GM21723 (cell line): ENCODE measurements at regions not wholly inside any gene's neighbourhood (a gene's known extent, or its start where the extent isn't known, plus 50 kb on each side); places are given as distances from the start of the nearest gene placed in this dataset.

Experiments
- ATAC-seq: cut with Tn5 transposase; IDR thresholded peaks from one replicate; pipeline ENCODE4 v1.9.1; 2021; ENCODE audit warnings: mild to moderate bottlenecking, moderate library complexity; ENCODE audit not compliant: unreplicated experiment

- no peak for ATAC-seq
Observed at GRCh38 chr1:218705911-218706893, 361.1 kb downstream of the TGFB2 start.

GRCh38 chr1:218711001-218711400 lies 365.9 kb downstream of the TGFB2 start:
- no peak for ATAC-seq

- no peak for ATAC-seq
Observed at GRCh38 chr1:218711884-218712674, 366.9 kb downstream of the TGFB2 start.

- no peak for ATAC-seq
Observed at GRCh38 chr1:218712677-218713076, 367.5 kb downstream of the TGFB2 start.

GRCh38 chr1:218715961-218716669 lies 371.0 kb downstream of the TGFB2 start:
- no peak for ATAC-seq

GRCh38 chr1:218717575-218717974 lies 372.4 kb downstream of the TGFB2 start:
- no peak for ATAC-seq

GRCh38 chr1:218718206-218718605 lies 373.1 kb downstream of the TGFB2 start:
- ATAC-seq = no peak

- no peak for ATAC-seq
Observed at GRCh38 chr1:218718977-218719376, 373.8 kb downstream of the TGFB2 start.

- no peak for ATAC-seq
Observed at GRCh38 chr1:218728898-218729565, 383.9 kb downstream of the TGFB2 start.

GRCh38 chr1:218735436-218736032 lies 390.4 kb downstream of the TGFB2 start:
- ATAC-seq = no peak

GRCh38 chr1:218739426-218739825 lies 394.3 kb downstream of the TGFB2 start:
- ATAC-seq = no peak

- no peak for ATAC-seq
Observed at GRCh38 chr1:218741852-218742251, 396.7 kb downstream of the TGFB2 start.

- no peak for ATAC-seq
Observed at GRCh38 chr1:218742467-218743262, 397.5 kb downstream of the TGFB2 start.

GRCh38 chr1:218743861-218744505 lies 398.8 kb downstream of the TGFB2 start:
- no peak for ATAC-seq

GRCh38 chr1:218748071-218748470 lies 402.9 kb downstream of the TGFB2 start:
- no peak for ATAC-seq

GRCh38 chr1:218750216-218750970 lies 405.3 kb downstream of the TGFB2 start:
- no peak for ATAC-seq

- ATAC-seq = no peak
Observed at GRCh38 chr1:218751208-218751948, 406.2 kb downstream of the TGFB2 start.
